Endothelial cell of umbilical vein (primary cell): ENCODE measurements at regions not wholly inside any gene's neighbourhood (a gene's known extent, or its start where the extent isn't known, plus 50 kb on each side); places are given as distances from the start of the nearest gene placed in this dataset.
A peak's percentile ranks its signal among the peaks of the same experiment; 100 is the strongest.

Source experiments
- BruUV-seq: library from RNA; stranded (reverse); fragments of 400-500 nt; replicated peaks from 2 replicates; lab custom pipeline; 2021; lab: Mats Ljungman, UMichigan
- CTCF ChIA-PET: fragments of 300-600, 350-600 bp; sonication (Branson Sonifier 250); formaldehyde crosslinking; loops from one replicate; lab custom pipeline; 2021; ENCODE audit warnings: antibody characterized with exemption, inconsistent platforms; lab: Charles Lee
- POLR2A ChIA-PET: fragments of 300-600, 350-600 bp; sonication (Branson Sonifier 250); formaldehyde crosslinking; loops from one replicate; lab custom pipeline; 2021; ENCODE audit warnings: antibody characterized with exemption, inconsistent platforms; lab: Charles Lee
- DNase-seq: peaks from one replicate; pipeline ENCODE4 v3.0.0-alpha.2; 2011; ENCODE audit warnings: low read depth, low spot score
- FAIRE-seq: peaks from 2 replicates; lab custom pipeline; 2011; peaks lifted over from hg19 to GRCh38; lab: Jason Lieb, UNC
- H2AFZ ChIP-seq: 2 replicates; pipeline ENCODE4 v1.6.0; 2012; ENCODE audit warnings: low read depth, low read length, control low read depth, inconsistent platforms
- H3K27ac ChIP-seq: 2 replicates; pipeline ENCODE4 v1.5.1; 2011; ENCODE audit warnings: low read depth, mild to moderate bottlenecking, control low read depth, low read length, moderate library complexity; ENCODE audit not compliant: insufficient read depth
- H3K27me3 ChIP-seq, 2 experiments: 2 replicates each; pipeline versions ENCODE4 v1.6.0 to v1.6.1; 2011; ENCODE audit warnings: low read length in 2 of 2, mixed read lengths in 1 of 2; ENCODE audit not compliant: control insufficient read depth in 2 of 2, insufficient read depth in 2 of 2
- H3K36me3 ChIP-seq, 2 experiments: 2 replicates in 1 of 2; 3 replicates in 1 of 2; pipeline ENCODE4 v1.5.1; 2011; ENCODE audit warnings: low read length in 2 of 2, mild to moderate bottlenecking in 1 of 2, moderate library complexity in 1 of 2; ENCODE audit not compliant: control insufficient read depth in 2 of 2, insufficient read depth in 2 of 2; ENCODE audit errors: extremely low read depth in 1 of 2
- H3K4me1 ChIP-seq: 3 replicates; pipeline ENCODE4 v1.5.1; 2011; ENCODE audit warnings: mild to moderate bottlenecking, low read length; ENCODE audit not compliant: control insufficient read depth, insufficient read depth; ENCODE audit errors: extremely low read depth
- H3K4me2 ChIP-seq: 2 replicates; pipeline ENCODE4 v1.6.1; 2011; ENCODE audit warnings: low read length, control low read depth, mixed read lengths; ENCODE audit not compliant: insufficient read depth
- H3K4me3 ChIP-seq, 3 experiments: fragments of 200-600 bp in 1 of 3; sonication (generic), shearing (Covaris generic) in 1 of 3; replicated peaks in 1 of 3; 2 replicates each; pipeline ENCODE4 v1.5.1; 2011 to 2016; ENCODE audit warnings: control low read depth in 3 of 3, low read length in 3 of 3, mild to moderate bottlenecking in 2 of 3, inconsistent platforms in 1 of 3, low read depth in 1 of 3, moderate library complexity in 1 of 3; ENCODE audit not compliant: insufficient read depth in 1 of 3
- H3K79me2 ChIP-seq: 2 replicates; pipeline ENCODE4 v1.6.0; 2012; ENCODE audit warnings: low read length, inconsistent platforms; ENCODE audit not compliant: control insufficient read depth, insufficient read depth
- H3K9ac ChIP-seq: replicated peaks from 2 replicates; pipeline ENCODE3; 2011; ENCODE audit warnings: low read length, control low read depth; ENCODE audit not compliant: insufficient read depth; ENCODE audit errors: extremely low read depth
- H3K9me1 ChIP-seq: replicated peaks from 3 replicates; pipeline ENCODE4 v1.6.0; 2011; ENCODE audit warnings: mild to moderate bottlenecking, low read length; ENCODE audit not compliant: control insufficient read depth, insufficient read depth; ENCODE audit errors: extremely low read depth
- H3K9me3 ChIP-seq: replicated peaks from 2 replicates; pipeline ENCODE4 v1.5.1; 2012; ENCODE audit warnings: low read length, inconsistent platforms; ENCODE audit not compliant: control insufficient read depth, insufficient read depth
- H4K20me1 ChIP-seq: replicated peaks from 2 replicates; pipeline ENCODE3; 2011; ENCODE audit warnings: mild to moderate bottlenecking, low read length; ENCODE audit not compliant: control insufficient read depth, insufficient read depth; ENCODE audit errors: extremely low read depth
- CTCF ChIP-seq, 2 donors: IDR thresholded peaks; 1 replicate in 1 of 2; 2 replicates in 1 of 2; pipeline ENCODE4 v1.5.1; 2011; ENCODE audit warnings: low read length in 2 of 2, mild to moderate bottlenecking in 2 of 2, moderate library complexity in 2 of 2, control low read depth in 1 of 2, inconsistent platforms in 1 of 2, low read depth in 1 of 2; ENCODE audit not compliant: insufficient read depth in 1 of 2; ENCODE audit errors: extremely low read depth in 1 of 2
- GATA2 ChIP-seq: IDR thresholded peaks from 2 replicates; pipeline ENCODE4 v1.7.0; 2011; ENCODE audit warnings: low read depth, mild to moderate bottlenecking, moderate library complexity, mixed read lengths, low read length; ENCODE audit not compliant: insufficient read length, insufficient read depth
- JUN ChIP-seq: IDR thresholded peaks from 2 replicates; pipeline ENCODE4 v1.6.1; 2011; ENCODE audit warnings: borderline replicate concordance, low read depth; ENCODE audit not compliant: insufficient read length, insufficient read depth
- MYC ChIP-seq: IDR thresholded peaks from one replicate; pipeline ENCODE4 v1.6.1; 2011; ENCODE audit warnings: mild to moderate bottlenecking, low read depth, low read length
- POLR2AphosphoS5 ChIP-seq: IDR thresholded peaks from 2 replicates; pipeline ENCODE4 v1.6.1; 2012; ENCODE audit warnings: low read depth, mild to moderate bottlenecking, control low read depth, low read length, moderate library complexity; ENCODE audit not compliant: insufficient read depth
- dilution Hi-C: fragments of 300-500 bp; cut with MboI; formaldehyde crosslinking; loops from one replicate; pipeline ENCODE4 v1.15.0; 2019; ENCODE audit warnings: low sequenced_read_pairs; ENCODE audit not compliant: extremely low pct_ligation_motif_present
- intact Hi-C: fragments of 100-400 bp; cut with micrococcal nuclease; formaldehyde crosslinking; loops from one replicate; pipeline ENCODE4 v1.10.0; 2022

GRCh38 chr6:139533171-139533570, 158.7 kb upstream of the CITED2 start:
- POLR2A ChIA-PET, result no interaction called here
- H3K27ac ChIP-seq, result peak overlapping the region; percentile 65
- no peak for FAIRE-seq

GRCh38 chr6:139531148-139532115, 157.0 kb upstream of the CITED2 start:
- H3K4me2 ChIP-seq, result no peak overlapping the region
- no peaks in the 10 kb centered on the region for H3K9me3 ChIP-seq
- no TSS peak for BruUV-seq
- no peaks in the 10 kb centered on the region for H3K79me2 ChIP-seq
- H2AFZ ChIP-seq, result peak overlapping the region; percentile 67
- H3K9ac ChIP-seq, result no peak overlapping the region
- no peak overlapping the region for H3K27ac ChIP-seq
- no peaks in the 10 kb centered on the region for H4K20me1 ChIP-seq
- H3K4me3 ChIP-seq, result no peak overlapping the region
- intact Hi-C loops (loop anchor here (10.0 kb wide), 1 partner anchor 673 kb away; no protein-coding TSS in a partner anchor), dilution Hi-C loops (no loop called here)
- POLR2A ChIA-PET, result no interaction called here
- TF ChIP-seq JUN (no peak), POLR2AphosphoS5 (no peak), GATA2 (no peak), CTCF (IDR thresholded peaks at IDR 0.05; ENCODE audit: extremely low read depth in 1 of 2, insufficient read depth in 1 of 2, low read depth in 1 of 2, low read length in 2 of 2) (no peak)
- DNase-seq, result no peak
- CTCF ChIA-PET, result interaction anchor here (1.0 kb wide), 1 partner anchor 20 kb away, joined by 3 read pairs; no protein-coding TSS in a partner anchor
- no peak for FAIRE-seq
- H3K27me3 ChIP-seq, result no peaks in the 10 kb centered on the region
- no peaks in the 10 kb centered on the region for H3K36me3 ChIP-seq
- H3K4me1 ChIP-seq, result peaks cover 24% of the 10 kb centered on the region
- H3K9me1 ChIP-seq, result no peaks in the 10 kb centered on the region

More at GRCh38 chr6:139533171-139533570, 158.7 kb upstream of the CITED2 start:
- Histone ChIP-seq H3K4me1 (peaks cover 35% of the 10 kb centered on the region), H3K36me3 (no peaks in the 10 kb centered on the region), H3K9me1 (no peaks in the 10 kb centered on the region), H3K79me2 (no peaks in the 10 kb centered on the region), H3K4me3 (no peak overlapping the region), H3K9ac (peak overlapping the region; percentile 41), H4K20me1 (no peaks in the 10 kb centered on the region), H2AFZ (peak overlapping the region; percentile 96), H3K4me2 (peak overlapping the region; percentile 67), H3K27me3 (no peaks in the 10 kb centered on the region), H3K9me3 (no peaks in the 10 kb centered on the region)
- DNase-seq, result no peak
- intact Hi-C loops (loop anchor here (1.0 to 10.0 kb wide), 2 partner anchors 159 to 672 kb away; partner anchors contain the start of gene CITED2), dilution Hi-C loops (no loop called here)
- CTCF ChIA-PET, result no interaction called here
- no peak for TF ChIP-seq MYC
- BruUV-seq, result no TSS peak
